Urinary bladder (tissue), 3 donors: ENCODE measurements at regions not wholly inside any gene's neighbourhood (a gene's known extent, or its start where the extent isn't known, plus 50 kb on each side); places are given as distances from the start of the nearest gene placed in this dataset.
"Not testable (repeated sequence)": the region's sequence is repeated elsewhere in the genome, so short reads cannot be mapped to it uniquely, and the experiment has no call there.

Experiments
- DNase-seq: peaks from one replicate; pipeline ENCODE4 v3.0.0-alpha.2; 2015; ENCODE audit errors: extremely low spot score
- H3K27ac ChIP-seq: one replicate; pipeline ENCODE4 v1.5.1; 2013; ENCODE audit warnings: low read depth, mild to moderate bottlenecking, moderate library complexity
- H3K36me3 ChIP-seq: one replicate; pipeline ENCODE4 v1.6.1; 2013; ENCODE audit warnings: mild to moderate bottlenecking, moderate library complexity; ENCODE audit not compliant: insufficient read depth
- H3K4me1 ChIP-seq: one replicate; pipeline ENCODE4 v1.6.1; 2013; ENCODE audit warnings: mild to moderate bottlenecking, moderate library complexity; ENCODE audit not compliant: insufficient read depth
- H3K4me3 ChIP-seq: one replicate; pipeline ENCODE4 v1.5.1; 2013; ENCODE audit warnings: low read depth, low read length
- WGBS: extraction: QIAGEN DNeasy Blood & Tissue Kit; methylation state at CpG from one replicate; pipeline ENCODE4 v1.1.7; 2013; 5-methylcytosine and 5-hydroxymethylcytosine counted together
- donor health status: healthy with polysubstance abuse.
- donor health status: healthy.

DNA sequence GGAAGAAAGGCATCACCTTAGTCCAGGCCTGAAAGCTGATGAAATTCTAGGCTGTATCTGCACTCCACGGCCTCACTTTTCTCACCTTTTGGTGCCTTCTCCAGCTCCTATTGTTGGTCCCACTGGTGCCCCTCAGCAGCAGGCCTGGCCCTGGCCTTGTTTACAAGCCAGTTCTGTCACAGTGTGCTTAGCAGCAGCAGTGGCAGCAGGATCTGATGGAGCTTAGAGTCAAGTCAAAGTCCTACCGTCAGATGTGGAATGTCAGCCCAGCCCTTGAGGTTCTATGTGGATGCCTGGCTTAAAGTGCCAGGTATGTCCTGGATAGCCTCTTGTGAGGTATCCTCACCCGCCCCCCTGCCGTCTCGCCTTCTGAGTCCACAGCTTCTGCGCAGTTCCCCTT, 281.3 kb downstream of the SUCLG1 start:
- 84% methylated on average over 6 of the region's 6 CpGs for WGBS
- DNase-seq: no peak
- Histone ChIP-seq H3K4me1 (no peaks in the 10 kb centered on the region), H3K36me3 (no peaks in the 10 kb centered on the region), H3K27ac (no peak overlapping the region), H3K4me3 (no peak overlapping the region)

DNA sequence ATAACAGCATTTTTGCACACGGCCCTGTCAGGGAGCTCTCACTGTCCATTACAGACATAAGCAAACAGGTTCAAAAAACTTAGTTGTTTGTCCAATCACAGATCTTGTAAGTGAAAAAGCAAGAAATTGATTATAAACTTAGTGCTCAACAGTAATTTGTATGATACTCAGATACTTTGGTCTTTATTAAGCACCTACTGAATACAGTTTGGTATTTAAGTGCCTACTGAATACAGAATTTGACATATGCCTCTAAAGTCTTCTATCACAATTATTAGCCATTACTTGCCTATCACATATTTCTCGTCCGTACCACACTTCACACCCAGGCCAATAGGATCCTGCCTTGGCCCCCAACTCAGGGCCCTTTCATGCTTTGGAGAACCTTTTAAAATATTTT, 283.1 kb downstream of the SUCLG1 start:
- Histone ChIP-seq H3K36me3 (no peaks in the 10 kb centered on the region), H3K4me1 (no peaks in the 10 kb centered on the region), H3K27ac (no peak overlapping the region), H3K4me3 (no peak overlapping the region)
- DNase-seq: no peak
- 89% methylated on average over 3 of the region's 3 CpGs for WGBS

DNA sequence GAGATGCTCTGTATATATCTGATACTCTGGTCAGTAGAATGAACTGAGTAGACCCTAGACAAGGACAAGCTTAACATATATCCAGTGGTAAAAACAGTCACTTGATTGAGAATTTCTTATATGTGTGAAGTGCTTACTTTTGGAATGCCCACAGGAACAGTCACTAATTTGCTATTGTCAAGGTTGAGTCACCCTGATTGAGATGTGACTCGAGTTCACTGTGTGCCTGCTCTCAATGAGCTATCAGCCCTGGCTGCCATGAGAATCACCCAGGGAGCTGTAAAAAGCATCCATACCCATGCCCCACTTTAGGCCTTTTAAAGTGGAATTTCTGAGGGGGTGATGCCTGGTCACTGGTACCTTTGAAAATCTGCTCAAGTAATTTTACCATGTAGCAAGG, 283.7 kb downstream of the SUCLG1 start:
- Histone ChIP-seq H3K36me3 (no peaks in the 10 kb centered on the region), H3K27ac (no peak overlapping the region), H3K4me3 (no peak overlapping the region), H3K4me1 (no peaks in the 10 kb centered on the region)
- no peak for DNase-seq
- 59% methylated on average over 1 of the region's 1 CpG for WGBS

DNA sequence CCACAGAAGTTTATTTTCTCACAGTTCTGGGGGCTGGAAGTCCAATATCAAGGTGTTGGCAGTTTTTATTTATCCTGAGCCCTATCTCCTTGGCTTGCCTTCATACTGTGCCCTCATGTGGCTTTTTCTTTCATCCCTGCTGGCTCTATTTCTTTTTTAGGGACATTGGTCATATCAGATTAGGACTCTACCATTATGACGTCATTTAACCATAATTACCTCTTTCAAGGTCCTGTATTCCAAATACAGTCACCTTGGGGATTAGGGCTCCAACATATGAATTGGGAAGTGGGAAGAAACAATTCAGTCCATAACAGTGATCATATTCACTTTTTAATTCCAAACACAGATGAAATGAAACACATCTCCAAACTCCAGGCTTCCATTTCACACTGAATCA, 286.0 kb downstream of the SUCLG1 start:
- Histone ChIP-seq H3K36me3 (no peaks in the 10 kb centered on the region), H3K27ac (no peak overlapping the region), H3K4me3 (no peak overlapping the region), H3K4me1 (no peaks in the 10 kb centered on the region)
- WGBS: 76% methylated on average over 1 of the region's 1 CpG
- no peak for DNase-seq

DNA sequence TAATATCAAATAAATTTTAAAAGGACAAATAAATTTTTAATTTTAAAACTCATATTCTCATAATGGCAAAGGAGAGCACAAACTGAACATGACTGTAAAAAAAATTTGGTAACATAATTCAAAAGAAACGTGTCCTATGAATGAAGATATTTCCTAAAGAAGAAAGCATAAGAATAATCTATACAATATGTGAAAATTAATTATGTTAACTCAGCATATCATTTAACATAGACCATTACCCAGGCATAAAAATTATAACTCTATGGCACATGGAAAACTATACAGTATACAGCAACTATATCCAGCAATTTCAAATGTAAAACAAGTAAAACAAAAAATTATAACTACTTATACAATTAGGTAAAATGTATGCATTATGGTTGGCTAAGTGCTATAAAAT, 288.1 kb downstream of the SUCLG1 start:
- WGBS: 81% methylated on average over 1 of the region's 1 CpG
- no peak for DNase-seq
- Histone ChIP-seq H3K4me3 (no peak overlapping the region), H3K27ac (no peak overlapping the region), H3K36me3 (no peaks in the 10 kb centered on the region), H3K4me1 (no peaks in the 10 kb centered on the region)

DNA sequence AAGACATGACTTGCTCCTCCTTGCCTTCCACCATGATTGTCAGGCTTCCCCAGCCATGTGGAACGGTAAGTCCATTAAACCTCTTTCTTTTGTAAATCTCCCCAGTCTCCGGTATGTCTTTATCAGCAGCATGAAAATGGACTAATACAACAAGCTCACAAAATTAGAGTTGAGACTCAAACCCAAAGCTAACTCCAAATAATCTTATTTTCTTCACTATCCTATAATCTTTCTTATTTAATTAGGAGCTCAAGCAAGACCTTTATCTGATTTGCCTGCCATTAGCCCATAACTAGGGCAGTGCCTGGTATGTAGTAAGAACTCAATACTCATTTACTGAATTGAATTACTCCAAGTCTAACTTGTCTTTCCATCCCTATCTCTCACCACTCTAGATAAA, 289.2 kb downstream of the SUCLG1 start:
- 89% methylated on average over 2 of the region's 2 CpGs for WGBS
- H3K36me3 ChIP-seq: no peaks in the 10 kb centered on the region
- H3K4me1 ChIP-seq: no peaks in the 10 kb centered on the region
- no peak overlapping the region for H3K4me3 ChIP-seq
- DNase-seq: no peak
- no peak overlapping the region for H3K27ac ChIP-seq

DNA sequence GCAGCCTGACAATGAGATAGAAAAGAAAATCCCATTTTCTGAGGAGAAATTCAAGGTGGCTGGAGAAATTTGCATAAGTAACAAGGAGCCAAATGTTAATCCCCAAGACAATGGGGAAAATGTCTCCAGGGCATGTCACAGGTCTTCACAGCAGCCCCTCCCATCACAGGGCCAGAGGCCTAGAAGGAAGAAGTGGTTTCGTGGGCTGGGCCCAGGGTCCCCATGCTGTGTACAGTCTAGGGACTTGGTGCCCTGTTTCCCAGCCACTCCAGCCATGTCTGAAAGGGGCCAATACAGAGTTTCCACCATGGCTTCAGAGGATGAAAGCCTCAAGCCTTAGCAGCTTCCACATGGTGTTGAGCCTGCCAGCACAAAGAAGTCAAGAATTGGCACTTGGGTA, 290.5 kb downstream of the SUCLG1 start:
- not testable (repeated sequence) for H3K4me3 ChIP-seq, DNase-seq, H3K27ac ChIP-seq, H3K36me3 ChIP-seq, H3K4me1 ChIP-seq
- 68% methylated on average over 1 of the region's 1 CpG for WGBS

DNA sequence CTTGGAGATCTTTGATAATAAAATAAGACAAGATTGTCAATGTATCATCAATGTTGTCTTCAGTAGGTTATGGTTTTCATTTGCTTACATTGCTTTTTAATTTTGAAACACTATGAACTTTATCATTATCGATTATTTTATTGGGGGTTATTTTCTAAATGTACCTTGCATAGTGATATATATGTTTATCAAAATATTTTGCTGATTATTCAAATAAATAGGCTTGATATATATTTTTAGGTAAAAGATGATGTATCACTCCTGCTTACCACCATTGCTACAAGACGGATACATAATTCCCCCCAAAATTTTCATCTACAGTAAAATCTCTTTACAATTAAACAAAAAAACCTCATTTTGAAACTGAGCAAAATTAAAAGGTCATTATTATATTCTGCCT, 293.8 kb downstream of the SUCLG1 start:
- no peaks in the 10 kb centered on the region for H3K4me1 ChIP-seq
- H3K36me3 ChIP-seq: no peaks in the 10 kb centered on the region
- WGBS: 86% methylated on average over 2 of the region's 2 CpGs
- no peak overlapping the region for H3K27ac ChIP-seq
- DNase-seq: no peak
- H3K4me3 ChIP-seq: no peak overlapping the region

DNA sequence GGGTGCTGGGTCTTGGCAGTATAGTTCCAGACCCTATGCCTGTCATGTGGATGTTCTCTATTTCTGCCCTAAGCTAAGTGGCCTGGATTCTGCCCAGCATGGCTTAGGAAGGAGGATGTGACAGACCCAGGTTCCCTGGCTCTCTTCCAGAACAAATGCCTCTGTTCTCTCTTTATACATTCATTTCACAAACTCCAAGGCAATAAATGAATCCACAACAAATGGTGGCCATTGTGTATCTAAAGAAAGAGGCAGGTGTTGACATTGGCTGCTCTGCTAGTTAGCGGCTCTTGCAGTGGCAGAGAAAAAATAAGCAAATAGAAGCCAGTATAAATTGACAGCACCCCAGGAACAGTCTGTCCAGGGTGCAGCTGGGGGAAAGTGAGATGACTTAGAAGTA, 298.6 kb downstream of the SUCLG1 start:
- H3K27ac ChIP-seq: no peak overlapping the region
- WGBS: 79% methylated on average over 1 of the region's 1 CpG
- DNase-seq: no peak
- H3K4me1 ChIP-seq: no peaks in the 10 kb centered on the region
- no peaks in the 10 kb centered on the region for H3K36me3 ChIP-seq
- no peak overlapping the region for H3K4me3 ChIP-seq

DNA sequence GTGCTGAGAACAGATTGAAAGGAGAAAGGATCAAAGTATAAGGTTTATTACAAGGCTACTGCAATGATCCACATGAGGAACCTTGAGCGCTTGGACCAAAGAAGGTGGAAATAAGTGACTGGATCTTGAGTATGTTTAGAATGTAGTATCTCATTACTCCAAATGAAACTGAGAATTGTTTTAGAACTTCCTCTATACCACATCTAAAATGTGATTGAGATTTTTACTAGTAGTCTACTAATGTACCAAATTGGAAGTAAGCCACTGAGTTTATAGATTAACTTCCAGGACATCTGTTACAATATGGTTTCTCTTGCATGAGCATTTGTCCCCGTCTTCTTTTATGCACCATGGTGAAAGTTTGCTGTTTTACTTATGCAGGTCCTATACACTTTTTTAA, 300.5 kb downstream of the SUCLG1 start:
- DNase-seq: no peak
- Histone ChIP-seq H3K4me1 (no peaks in the 10 kb centered on the region), H3K27ac (no peak overlapping the region), H3K4me3 (no peak overlapping the region), H3K36me3 (no peaks in the 10 kb centered on the region)
- 90% methylated on average over 2 of the region's 2 CpGs for WGBS

DNA sequence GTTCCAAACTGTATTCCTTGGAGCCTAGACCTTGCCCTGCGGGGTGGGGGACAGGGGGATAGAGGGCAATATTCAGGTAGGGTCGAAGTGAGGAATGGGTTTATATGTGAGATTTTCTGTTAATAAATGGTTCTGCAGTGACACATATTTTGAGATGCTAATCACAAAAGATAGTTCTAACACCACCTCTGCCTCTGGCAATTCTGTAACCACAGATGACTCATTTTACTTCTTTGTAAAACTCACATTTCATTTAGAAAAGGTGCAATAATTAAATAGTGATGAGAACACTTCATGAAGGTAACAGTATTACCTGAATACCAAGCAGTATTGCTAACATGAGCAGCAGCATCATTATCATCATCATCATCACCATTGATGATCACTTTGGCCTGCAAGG, 306.6 kb downstream of the SUCLG1 start:
- 64% methylated on average over 2 of the region's 2 CpGs for WGBS
- H3K4me3 ChIP-seq: no peak overlapping the region

DNA sequence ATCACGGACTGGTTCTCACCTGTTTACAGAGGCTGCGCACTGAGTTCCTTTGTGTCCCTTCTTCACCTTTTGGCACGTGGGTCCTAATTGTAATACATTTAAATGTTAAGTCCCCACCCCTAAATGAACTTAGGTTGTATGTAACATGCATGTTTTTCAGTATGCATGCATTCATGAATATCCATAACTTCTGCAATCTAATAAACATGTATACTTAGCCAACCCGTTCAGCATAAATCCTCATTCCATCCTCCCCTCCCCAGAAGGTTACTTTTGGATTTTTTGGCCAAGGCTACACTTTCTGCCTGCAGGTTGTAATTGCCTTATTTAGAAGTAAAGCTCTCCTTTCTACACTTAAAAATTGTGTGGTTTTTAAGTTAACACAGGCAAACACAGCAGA, 314.7 kb downstream of the SUCLG1 start:
- no peaks in the 10 kb centered on the region for H3K36me3 ChIP-seq
- DNase-seq: no peak
- WGBS: 77% methylated on average over 4 of the region's 4 CpGs

More for the DNA sequence above, 306.6 kb downstream of the SUCLG1 start:
- Histone ChIP-seq H3K36me3 (no peaks in the 10 kb centered on the region), H3K4me1 (no peaks in the 10 kb centered on the region), H3K27ac (no peak overlapping the region)
- no peak for DNase-seq

DNA sequence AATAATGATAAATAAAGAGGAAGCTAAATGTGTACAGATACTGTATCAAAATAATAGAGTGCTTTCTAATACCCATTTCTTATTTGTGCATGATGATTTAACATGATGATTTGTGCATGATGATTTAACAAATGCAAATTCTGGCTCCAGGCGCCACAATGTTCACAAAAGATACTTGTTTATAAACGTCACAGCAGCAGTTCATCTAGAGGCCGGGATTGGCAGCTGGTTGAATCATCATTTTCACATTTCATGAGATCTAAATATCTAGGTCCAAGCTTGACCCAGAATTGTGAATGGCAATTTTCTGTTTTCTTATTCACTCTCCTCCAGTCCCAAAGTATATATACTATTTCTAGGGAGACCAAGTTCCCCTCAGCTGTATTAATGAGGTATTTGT, 322.0 kb downstream of the SUCLG1 start:
- 67% methylated on average over 3 of the region's 3 CpGs for WGBS
- H3K4me3 ChIP-seq: no peak overlapping the region
- no peaks in the 10 kb centered on the region for H3K4me1 ChIP-seq
- H3K27ac ChIP-seq: no peak overlapping the region
- DNase-seq: no peak
- H3K36me3 ChIP-seq: no peaks in the 10 kb centered on the region

More for the DNA sequence above, 314.7 kb downstream of the SUCLG1 start:
- no peak overlapping the region for H3K27ac ChIP-seq
- H3K4me3 ChIP-seq: no peak overlapping the region
- no peaks in the 10 kb centered on the region for H3K4me1 ChIP-seq

DNA sequence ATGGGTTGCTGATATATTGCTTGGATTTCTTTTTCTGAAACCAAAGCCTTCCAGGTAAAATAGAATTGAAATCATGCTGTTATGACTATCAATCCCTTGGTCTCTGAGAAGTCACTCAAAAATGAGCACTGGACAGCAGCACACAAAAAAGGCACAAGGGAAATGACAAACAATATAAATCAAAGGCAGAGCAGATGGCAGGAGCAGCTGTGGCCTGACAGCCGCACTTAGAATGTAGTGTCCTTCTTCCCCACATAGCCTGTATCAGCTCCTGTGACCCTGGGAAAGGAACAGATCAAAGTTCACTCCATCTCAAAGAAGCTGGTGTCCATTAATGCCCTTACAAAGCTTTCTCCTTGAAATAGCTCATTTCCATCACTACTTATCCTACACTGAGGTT, 326.7 kb downstream of the SUCLG1 start:
- Histone ChIP-seq H3K27ac (no peak overlapping the region), H3K36me3 (no peaks in the 10 kb centered on the region), H3K4me1 (no peaks in the 10 kb centered on the region), H3K4me3 (no peak overlapping the region)
- WGBS: 67% methylated on average over 1 of the region's 1 CpG
- DNase-seq: no peak

DNA sequence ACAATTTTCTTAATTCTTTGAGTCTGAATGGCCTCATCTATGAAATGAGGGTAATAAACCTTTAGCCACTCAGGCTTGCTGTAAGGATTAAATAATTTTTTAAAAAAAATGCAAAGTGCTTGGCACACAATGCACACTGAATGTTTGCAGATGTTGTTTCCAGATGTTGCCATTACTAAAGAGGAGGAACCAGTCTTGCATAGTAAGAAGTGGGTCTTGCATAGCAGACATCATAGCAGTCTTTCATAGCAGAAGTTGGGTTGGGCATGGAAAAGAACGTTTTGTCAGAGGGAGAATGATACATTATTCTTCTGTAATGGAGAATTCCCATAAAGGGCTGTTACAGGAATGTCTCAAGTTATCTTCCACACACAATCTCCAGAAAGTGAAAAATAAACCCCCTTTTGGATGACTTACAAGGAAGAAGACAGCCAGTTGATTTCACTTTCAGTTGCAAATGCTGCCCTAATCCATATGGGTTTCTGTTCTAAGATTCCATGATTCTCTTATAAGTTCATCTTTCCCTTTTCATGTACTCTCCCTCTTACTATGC, 327.7 kb downstream of the SUCLG1 start:
- no peak for DNase-seq
- H3K27ac ChIP-seq: no peak overlapping the region
- 21% methylated on average over 1 of the region's 1 CpG for WGBS
- H3K4me1 ChIP-seq: no peaks in the 10 kb centered on the region
- H3K4me3 ChIP-seq: no peak overlapping the region
- no peaks in the 10 kb centered on the region for H3K36me3 ChIP-seq
